ENCODE measurements at regions not wholly inside any gene's neighbourhood (a gene's known extent, or its start where the extent isn't known, plus 50 kb on each side); places are given as distances from the start of the nearest gene placed in this dataset.

- DNase-seq: no peak
- no peaks in the 10 kb centered on the region for H3K9me3 ChIP-seq
- TF ChIP-seq CTCF (IDR thresholded peaks at IDR 0.05) (no peak), POLR2A (IDR thresholded peaks at IDR 0.05) (no peak)
- H3K4me3 ChIP-seq (replicated peaks in 1 of 3): no peak overlapping the region
- no peaks in the 10 kb centered on the region for H3K36me3 ChIP-seq
- 85 to 86% methylated on average over 9 of the region's 9 CpGs for WGBS, 2 donors
- no peaks in the 10 kb centered on the region for H3K27me3 ChIP-seq
- H3K27ac ChIP-seq: no peak overlapping the region
- H3K4me1 ChIP-seq: no peaks in the 10 kb centered on the region
- intact Hi-C loops (cut with DNase I): no loop called here
Measured at GRCh38 chr19:29370276-29370675, 155.5 kb upstream of the VSTM2B start.

GRCh38 chr19:29371251-29372090, 154.3 kb upstream of the VSTM2B start:
- no peak for DNase-seq
- Histone ChIP-seq H3K36me3 (no peaks in the 10 kb centered on the region), H3K27me3 (no peaks in the 10 kb centered on the region), H3K9me3 (no peaks in the 10 kb centered on the region), H3K27ac (no peak overlapping the region), H3K4me1 (no peaks in the 10 kb centered on the region), H3K4me3 (replicated peaks in 1 of 3) (no peak overlapping the region)
- TF ChIP-seq POLR2A (IDR thresholded peaks at IDR 0.05) (no peak), CTCF (IDR thresholded peaks at IDR 0.05) (no peak)
- intact Hi-C loops (cut with DNase I): no loop called here
- WGBS, 2 donors: 56 to 63% methylated on average over 4 to 6 of the region's 7 CpGs

- TF ChIP-seq POLR2A (IDR thresholded peaks at IDR 0.05) (no peak), CTCF (IDR thresholded peaks at IDR 0.05) (no peak)
- DNase-seq: no peak
- Histone ChIP-seq H3K9me3 (no peaks in the 10 kb centered on the region), H3K27me3 (no peaks in the 10 kb centered on the region), H3K4me1 (no peaks in the 10 kb centered on the region), H3K4me3 (replicated peaks in 1 of 3) (no peak overlapping the region), H3K27ac (no peak overlapping the region), H3K36me3 (no peaks in the 10 kb centered on the region)
- 60% methylated on average over 4 of the region's 5 CpGs; no CpG with 5 or more reads in 1 of the 2 donors for WGBS, 2 donors
- intact Hi-C loops (cut with DNase I): no loop called here
Measured at GRCh38 chr19:29372091-29372415, 153.7 kb upstream of the VSTM2B start.

DNA sequence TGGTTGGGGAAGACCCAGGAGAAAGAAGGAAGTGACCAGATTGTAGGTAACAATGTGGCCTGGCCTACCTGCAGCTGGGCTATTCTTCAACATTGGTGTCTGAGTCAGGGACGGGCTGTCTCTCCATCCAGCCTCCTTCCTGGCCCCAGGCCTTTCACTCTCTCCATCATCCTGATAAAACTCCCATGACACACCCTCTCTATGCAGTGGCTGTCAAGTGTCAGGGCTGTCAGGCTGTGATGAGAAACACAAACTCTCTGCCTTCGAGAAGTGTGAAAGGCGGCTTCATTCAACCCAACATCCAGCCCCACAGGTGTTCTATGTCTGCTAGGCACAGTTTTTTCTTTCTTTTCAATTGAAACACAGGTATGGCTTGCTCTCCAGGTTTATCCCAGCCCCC, 153.3 kb upstream of the VSTM2B start:
- intact Hi-C loops (cut with DNase I): no loop called here
- DNase-seq: no peak
- H3K27me3 ChIP-seq: no peaks in the 10 kb centered on the region
- no peaks in the 10 kb centered on the region for H3K36me3 ChIP-seq
- H3K4me1 ChIP-seq: no peaks in the 10 kb centered on the region
- no peak overlapping the region for H3K4me3 ChIP-seq (replicated peaks in 1 of 3)
- 46 to 71% methylated on average over 3 of the region's 3 CpGs for WGBS, 2 donors
- no peaks in the 10 kb centered on the region for H3K9me3 ChIP-seq
- TF ChIP-seq POLR2A (IDR thresholded peaks at IDR 0.05) (no peak), CTCF (IDR thresholded peaks at IDR 0.05) (no peak)
- H3K27ac ChIP-seq: no peak overlapping the region

GRCh38 chr19:29372921-29373797, 152.6 kb upstream of the VSTM2B start:
- Histone ChIP-seq H3K27me3 (no peaks in the 10 kb centered on the region), H3K4me3 (replicated peaks in 1 of 3) (no peak overlapping the region), H3K36me3 (no peaks in the 10 kb centered on the region), H3K27ac (no peak overlapping the region), H3K9me3 (no peaks in the 10 kb centered on the region), H3K4me1 (no peaks in the 10 kb centered on the region)
- intact Hi-C loops (cut with DNase I): no loop called here
- no peak for DNase-seq
- 73 to 74% methylated on average over 12 of the region's 12 CpGs for WGBS, 2 donors
- no peak for TF ChIP-seq CTCF (IDR thresholded peaks at IDR 0.05)
- TF ChIP-seq POLR2A (IDR thresholded peaks at IDR 0.05): no peak
